ENCODE measurements at regions not wholly inside any gene's neighbourhood (a gene's known extent, or its start where the extent isn't known, plus 50 kb on each side); places are given as distances from the start of the nearest gene placed in this dataset.
A peak's percentile ranks its signal among the peaks of the same experiment; 100 is the strongest.

- intact Hi-C loops (cut with DNase I), result no loop called here
- ATAC-seq (no peak), DNase-seq (no peak)
Observed at GRCh38 chr5:165574100-165574499, 2068.7 kb downstream of the MAT2B start.

GRCh38 chr5:165576678-165577275 is 2071.4 kb downstream of the MAT2B start:
- ATAC-seq, result no peak
- intact Hi-C loops (cut with DNase I), result no loop called here
- DNase-seq, result no peak

GRCh38 chr5:165579911-165580310 is 2074.5 kb downstream of the MAT2B start:
- DNase-seq, result no peak
- no peak for ATAC-seq
- intact Hi-C loops (cut with DNase I), result no loop called here

- no peak for ATAC-seq
- intact Hi-C loops (cut with DNase I), result no loop called here
- no peak for DNase-seq
Observed at GRCh38 chr5:165594693-165595092, 2089.3 kb downstream of the MAT2B start.

GRCh38 chr5:165602529-165602928 is 2097.1 kb downstream of the MAT2B start:
- no peak for ATAC-seq
- no peak for DNase-seq
- intact Hi-C loops (cut with DNase I), result no loop called here

- DNase-seq (no peak), ATAC-seq (no peak)
- intact Hi-C loops (cut with DNase I), result no loop called here
Observed at GRCh38 chr5:165607026-165607425, 2101.6 kb downstream of the MAT2B start.

- DNase-seq (no peak), ATAC-seq (no peak)
- intact Hi-C loops (cut with DNase I), result no loop called here
Observed at GRCh38 chr5:165609871-165610270, 2104.5 kb downstream of the MAT2B start.

- intact Hi-C loops (cut with DNase I), result no loop called here
- DNase-seq (no peak), ATAC-seq (peak in 1 of 2 donors; percentile 35)
Observed at GRCh38 chr5:165616490-165617405, 2111.3 kb downstream of the MAT2B start.

- ATAC-seq (no peak), DNase-seq (no peak)
- intact Hi-C loops (cut with DNase I), result no loop called here
Observed at GRCh38 chr5:165617491-165617890, 2112.1 kb downstream of the MAT2B start.

GRCh38 chr5:165620394-165620793 is 2115.0 kb downstream of the MAT2B start:
- no peak for DNase-seq
- intact Hi-C loops (cut with DNase I), result no loop called here
- ATAC-seq, result peak in 1 of 2 donors; percentile 83

GRCh38 chr5:165622864-165623536 is 2117.6 kb downstream of the MAT2B start:
- no peak for DNase-seq
- intact Hi-C loops (cut with DNase I), result no loop called here
- ATAC-seq, result no peak

GRCh38 chr5:165624166-165624946 is 2118.9 kb downstream of the MAT2B start:
- intact Hi-C loops (cut with DNase I), result no loop called here
- ATAC-seq (no peak), DNase-seq (no peak)

- ATAC-seq (no peak), DNase-seq (no peak)
- intact Hi-C loops (cut with DNase I), result no loop called here
Observed at GRCh38 chr5:165626161-165626560, 2120.7 kb downstream of the MAT2B start.

- DNase-seq (no peak), ATAC-seq (no peak)
- intact Hi-C loops (cut with DNase I), result no loop called here
Observed at GRCh38 chr5:165627548-165628170, 2122.2 kb downstream of the MAT2B start.

- intact Hi-C loops (cut with DNase I), result loop anchor here in 1 of 2 donors (10.0 kb wide), 1 partner anchor 1414 kb away; no protein-coding TSS in a partner anchor
Observed at GRCh38 chr5:165630261-165630778, 2124.9 kb downstream of the MAT2B start.

GRCh38 chr5:165631235-165631634 is 2125.8 kb downstream of the MAT2B start:
- DNase-seq, result no peak
- intact Hi-C loops (cut with DNase I), result loop anchor here in 1 of 2 donors (10.0 kb wide), 1 partner anchor 1414 kb away; no protein-coding TSS in a partner anchor
- ATAC-seq, result peak in 1 of 2 donors; percentile 53

More at GRCh38 chr5:165630261-165630778, 2124.9 kb downstream of the MAT2B start:
- DNase-seq, result peak; percentile 22
- peak; percentile 74 to 93 for ATAC-seq

GRCh38 chr5:165642366-165642765 is 2136.9 kb downstream of the MAT2B start:
- DNase-seq (no peak), ATAC-seq (no peak)
- intact Hi-C loops (cut with DNase I), result no loop called here

- DNase-seq (no peak), ATAC-seq (no peak)
- intact Hi-C loops (cut with DNase I), result no loop called here
Observed at GRCh38 chr5:165665735-165666400, 2160.4 kb downstream of the MAT2B start.

Measured in left cardiac atrium (tissue), 4 donors.